C4-2B (cell line): ENCODE measurements at regions not wholly inside any gene's neighbourhood (a gene's known extent, or its start where the extent isn't known, plus 50 kb on each side); places are given as distances from the start of the nearest gene placed in this dataset.

Experiments
- H3K27ac ChIP-seq: fragments of 450-650 bp; 2 replicates; pipeline ENCODE4 v1.5.1; 2017
- ZFX ChIP-seq: fragments of 450-650 bp; IDR thresholded peaks from 2 replicates; pipeline ENCODE4 v1.6.1; 2017
- TF ChIP-seq, protein P1 (sequence below): fragments of 450-650 bp; conservative IDR thresholded peaks from 2 replicates; pipeline ENCODE4 v1.5.1; 2017; ENCODE audit warnings: mild to moderate bottlenecking

DNA sequence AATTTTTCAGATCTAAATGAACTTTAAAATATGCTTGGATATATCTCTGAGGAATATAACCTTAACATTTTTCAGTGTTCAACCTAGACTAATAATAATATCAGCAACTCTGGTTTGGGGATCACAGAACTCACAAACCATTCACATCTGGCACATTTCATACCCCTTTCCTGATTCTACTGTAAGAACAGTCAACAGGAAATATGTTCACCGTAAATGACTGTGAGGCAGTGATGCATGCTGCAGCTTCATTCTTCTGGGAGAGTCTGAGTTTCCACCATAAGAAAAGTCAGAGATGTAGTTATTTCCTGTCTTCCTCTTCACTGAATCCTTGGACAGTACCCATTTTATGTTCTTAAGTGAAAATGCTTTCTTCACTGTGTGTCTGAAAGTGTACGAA is 134.2 kb upstream of the IFNGR1 start:
- TF ChIP-seq, protein P1, sequence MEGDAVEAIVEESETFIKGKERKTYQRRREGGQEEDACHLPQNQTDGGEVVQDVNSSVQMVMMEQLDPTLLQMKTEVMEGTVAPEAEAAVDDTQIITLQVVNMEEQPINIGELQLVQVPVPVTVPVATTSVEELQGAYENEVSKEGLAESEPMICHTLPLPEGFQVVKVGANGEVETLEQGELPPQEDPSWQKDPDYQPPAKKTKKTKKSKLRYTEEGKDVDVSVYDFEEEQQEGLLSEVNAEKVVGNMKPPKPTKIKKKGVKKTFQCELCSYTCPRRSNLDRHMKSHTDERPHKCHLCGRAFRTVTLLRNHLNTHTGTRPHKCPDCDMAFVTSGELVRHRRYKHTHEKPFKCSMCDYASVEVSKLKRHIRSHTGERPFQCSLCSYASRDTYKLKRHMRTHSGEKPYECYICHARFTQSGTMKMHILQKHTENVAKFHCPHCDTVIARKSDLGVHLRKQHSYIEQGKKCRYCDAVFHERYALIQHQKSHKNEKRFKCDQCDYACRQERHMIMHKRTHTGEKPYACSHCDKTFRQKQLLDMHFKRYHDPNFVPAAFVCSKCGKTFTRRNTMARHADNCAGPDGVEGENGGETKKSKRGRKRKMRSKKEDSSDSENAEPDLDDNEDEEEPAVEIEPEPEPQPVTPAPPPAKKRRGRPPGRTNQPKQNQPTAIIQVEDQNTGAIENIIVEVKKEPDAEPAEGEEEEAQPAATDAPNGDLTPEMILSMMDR, result no peak
- TF ChIP-seq ZFX, result no peak
- no peak overlapping the region for H3K27ac ChIP-seq

DNA sequence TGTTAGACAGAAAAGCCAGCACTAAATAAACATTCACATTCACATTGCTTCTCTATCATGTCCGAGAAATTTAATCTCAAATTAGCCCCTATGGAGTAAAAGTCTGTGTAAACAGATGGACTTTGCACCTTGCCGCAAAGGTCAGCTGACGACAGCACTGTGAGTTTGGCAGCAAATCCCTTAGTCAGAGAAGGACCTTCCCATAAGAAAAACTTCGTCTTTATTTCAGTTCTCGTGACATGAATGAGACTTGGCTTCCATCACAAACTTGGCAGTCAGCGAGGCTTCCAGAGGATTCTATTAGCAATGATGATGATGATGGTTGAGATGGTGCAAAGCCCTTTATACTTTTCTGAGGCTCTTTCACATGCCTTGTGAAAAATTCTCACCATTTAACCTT is 133.7 kb upstream of the IFNGR1 start:
- no peak for TF ChIP-seq ZFX
- TF ChIP-seq, protein P1, result no peak
- no peak overlapping the region for H3K27ac ChIP-seq

DNA sequence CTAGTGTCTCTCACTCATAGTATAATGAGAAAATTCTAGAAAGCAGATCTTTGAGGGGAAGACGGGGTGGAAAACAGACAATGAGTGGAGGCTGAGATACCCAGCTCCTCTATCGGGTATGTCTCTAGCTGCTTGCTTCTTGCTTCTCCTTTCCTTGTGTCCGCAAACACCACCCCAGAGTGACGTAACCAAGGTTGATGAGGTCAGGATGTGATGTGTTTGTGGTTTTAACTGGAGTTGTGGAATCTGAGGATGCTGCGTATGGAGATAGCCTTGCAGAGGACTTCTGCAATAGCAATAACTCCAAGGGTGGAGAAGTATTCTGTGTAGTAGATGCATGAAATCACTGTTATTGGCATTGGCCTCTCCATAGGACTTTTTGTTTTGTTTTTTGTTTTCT is 132.7 kb upstream of the IFNGR1 start:
- no peak overlapping the region for H3K27ac ChIP-seq
- TF ChIP-seq, protein P1, result no peak
- no peak for TF ChIP-seq ZFX

DNA sequence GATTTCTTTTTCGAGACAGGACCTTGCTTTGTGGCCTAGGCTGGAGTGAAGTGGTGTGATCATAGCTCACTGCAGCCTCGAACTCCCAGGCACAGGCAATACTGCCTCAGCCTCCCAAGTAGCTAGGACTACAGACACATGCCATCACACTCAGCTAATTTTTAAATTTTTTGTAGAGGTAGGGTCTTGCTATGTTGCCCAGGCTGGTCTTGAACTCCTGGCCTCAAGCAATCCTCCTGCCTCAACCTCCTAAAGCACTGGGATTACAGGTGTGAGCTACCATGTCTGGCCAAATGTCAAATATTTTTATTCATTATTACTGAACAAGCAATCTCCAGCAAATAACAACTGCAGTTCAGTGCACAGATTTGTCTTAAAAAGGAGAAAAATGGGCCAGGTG is 131.7 kb upstream of the IFNGR1 start:
- peak overlapping the region; percentile 49; the same call in 1 of the 2 replicates for H3K27ac ChIP-seq
- TF ChIP-seq ZFX, result no peak
- TF ChIP-seq, protein P1, result no peak

DNA sequence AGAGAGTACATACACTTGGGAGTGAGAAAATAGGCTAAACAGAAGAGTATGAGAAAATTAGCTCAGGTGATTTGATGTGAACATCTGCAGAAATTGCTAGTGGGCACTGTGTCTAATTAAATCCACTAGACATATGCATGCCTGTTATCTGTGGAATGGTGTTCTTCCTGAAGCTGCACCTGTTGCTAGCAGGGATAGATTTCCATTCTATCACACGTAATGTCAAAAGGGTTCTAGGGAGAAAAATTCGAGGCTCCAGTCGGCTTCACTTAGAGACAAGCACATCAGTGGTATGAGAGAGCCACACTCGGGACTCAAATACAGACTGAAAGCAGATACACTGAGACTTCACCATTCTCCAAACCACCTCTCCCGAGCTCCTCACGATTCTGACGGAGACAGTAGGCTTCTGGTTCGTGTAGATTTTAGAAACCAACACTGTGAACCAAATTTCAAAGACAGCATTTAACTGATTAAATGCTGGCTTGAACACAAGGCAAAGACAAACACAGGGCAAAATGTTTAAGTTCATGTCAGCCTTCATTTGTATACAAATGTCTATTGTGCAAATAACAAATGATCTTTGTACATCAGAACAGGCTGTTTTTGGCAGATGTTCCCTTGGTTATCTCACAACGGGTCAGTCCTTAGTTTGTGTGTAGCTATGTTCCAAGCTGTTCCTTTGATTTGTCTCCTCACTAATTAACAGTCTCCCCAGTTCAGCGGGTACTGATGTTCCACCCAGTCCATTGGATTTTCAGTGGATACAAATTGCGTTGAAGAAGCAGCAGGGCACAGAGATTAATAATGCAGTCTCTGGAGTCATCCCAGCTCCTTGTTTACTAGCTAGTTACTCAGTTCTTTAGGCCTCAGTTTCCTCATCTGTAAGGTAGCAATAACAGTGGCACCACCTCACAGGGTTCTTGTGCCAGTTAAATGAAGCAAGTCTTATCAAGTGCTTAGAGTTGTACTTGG is 131.0 kb upstream of the IFNGR1 start:
- H3K27ac ChIP-seq, result peak overlapping the region; percentile 49; the same call in 1 of the 2 replicates
- TF ChIP-seq ZFX, result no peak
- TF ChIP-seq, protein P1, result no peak

DNA sequence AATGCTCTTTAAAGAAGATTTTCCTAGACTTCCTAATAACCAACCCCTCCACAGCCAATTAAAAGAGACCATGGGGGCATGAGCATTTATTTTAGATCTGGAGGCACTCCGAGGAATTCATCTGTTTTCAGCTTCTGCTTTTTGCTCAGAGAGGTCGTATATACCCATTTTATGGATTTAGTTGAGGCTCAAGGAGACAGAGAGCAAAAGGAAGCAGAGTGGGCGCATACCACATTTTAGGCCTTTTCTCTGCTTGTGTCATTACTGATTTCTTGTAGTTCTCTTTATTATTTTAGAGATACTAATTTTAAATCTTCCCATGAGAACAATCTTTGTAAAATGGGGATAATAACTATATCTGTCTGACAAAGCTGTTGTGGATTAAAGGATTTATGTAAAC is 129.6 kb upstream of the IFNGR1 start:
- no peak for TF ChIP-seq ZFX
- TF ChIP-seq, protein P1, result no peak
- no peak overlapping the region for H3K27ac ChIP-seq

DNA sequence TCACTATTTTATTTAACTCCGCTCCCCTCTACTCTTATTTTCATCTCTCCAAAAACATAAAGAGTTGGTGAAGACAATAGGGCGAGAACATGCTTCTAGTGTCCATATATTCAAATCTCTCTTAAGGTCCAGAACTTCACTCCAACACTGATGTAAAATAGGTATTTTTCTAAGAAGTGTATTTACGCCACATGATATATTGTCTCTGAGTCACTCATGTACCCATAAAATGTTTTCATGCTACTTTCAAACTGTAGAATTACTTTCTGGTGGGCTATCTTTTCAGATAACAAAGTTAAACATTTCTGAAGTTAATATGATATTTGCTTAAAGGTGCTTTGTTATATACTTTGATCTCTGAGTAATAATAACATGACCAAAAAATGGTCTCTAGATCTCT is 124.1 kb upstream of the IFNGR1 start:
- TF ChIP-seq, protein P1, result no peak
- no peak for TF ChIP-seq ZFX
- no peak overlapping the region for H3K27ac ChIP-seq
